ENCODE measurements at regions not wholly inside any gene's neighbourhood (a gene's known extent, or its start where the extent isn't known, plus 50 kb on each side); places are given as distances from the start of the nearest gene placed in this dataset.

DNA sequence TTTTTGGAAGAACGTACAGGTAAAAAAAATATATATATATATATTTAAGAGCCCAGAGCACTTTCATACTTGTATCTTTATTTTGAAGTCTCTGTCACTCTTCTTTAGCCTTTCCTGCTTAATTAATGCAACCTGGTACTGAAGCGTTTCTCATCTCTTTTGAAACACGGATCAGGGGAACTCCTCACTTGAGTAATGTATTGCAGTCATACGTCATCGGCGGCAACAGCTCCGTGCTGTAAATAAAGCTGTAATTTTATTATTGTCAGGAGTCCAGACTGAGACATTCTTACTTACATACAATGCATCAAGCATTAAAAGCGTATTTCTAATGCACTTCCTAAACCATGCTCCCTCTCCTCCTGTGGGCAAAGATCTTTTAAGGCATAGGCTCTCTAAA, 514.7 kb downstream of the SOX11 start:
- DNase-seq (ENCODE audit: low read depth in 4 of 6, low spot score in 6 of 6), result no peak
- Histone ChIP-seq H3K27ac (ENCODE audit: low read depth, low read length) (no peak overlapping the region), H3K27me3 (ENCODE audit: control insufficient read depth, insufficient read depth, low read length) (no peaks in the 10 kb centered on the region), H3K4me1 (ENCODE audit: control insufficient read depth, insufficient read depth, low read length) (no peaks in the 10 kb centered on the region), H3K9me3 (ENCODE audit: control insufficient read depth, insufficient read depth, low read length) (no peaks in the 10 kb centered on the region), H3K4me3 (ENCODE audit: low read depth, low read length) (no peak overlapping the region), H3K36me3 (ENCODE audit: control insufficient read depth, insufficient read depth, low read length) (no peaks in the 10 kb centered on the region)
- WGBS (ENCODE audit: insufficient coverage), result 80% methylated on average over 4 of the region's 8 CpGs

DNA sequence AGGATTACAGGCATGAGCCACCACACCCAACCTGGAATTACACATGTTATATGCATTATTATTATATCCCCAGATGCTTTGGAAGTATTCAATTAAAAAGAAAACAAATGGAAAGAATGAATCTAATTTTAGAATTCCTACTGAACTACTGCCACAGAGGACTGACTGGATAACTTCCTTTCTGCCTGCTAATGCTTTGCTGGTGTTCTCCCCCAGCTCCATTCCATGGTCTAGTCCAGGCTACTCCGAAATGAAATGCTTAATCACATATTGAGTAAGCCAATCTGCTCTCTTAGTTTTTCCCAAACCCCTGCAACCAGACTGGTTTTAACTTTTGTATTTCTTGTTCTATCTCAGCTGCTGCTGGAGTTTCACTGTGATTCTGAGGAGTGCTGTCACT, 519.1 kb downstream of the SOX11 start:
- no peaks in the 10 kb centered on the region for H3K27me3 ChIP-seq (ENCODE audit: control insufficient read depth, insufficient read depth, low read length)
- no peaks in the 10 kb centered on the region for H3K9me3 ChIP-seq (ENCODE audit: control insufficient read depth, insufficient read depth, low read length)
- WGBS (ENCODE audit: insufficient coverage), result 88% methylated on average over 1 of the region's 1 CpG
- no peaks in the 10 kb centered on the region for H3K36me3 ChIP-seq (ENCODE audit: control insufficient read depth, insufficient read depth, low read length)
- no peaks in the 10 kb centered on the region for H3K4me1 ChIP-seq (ENCODE audit: control insufficient read depth, insufficient read depth, low read length)
- no peak overlapping the region for H3K27ac ChIP-seq (ENCODE audit: low read depth, low read length)
- H3K4me3 ChIP-seq (ENCODE audit: low read depth, low read length), result no peak overlapping the region
- no peak for DNase-seq (ENCODE audit: low read depth in 4 of 6, low spot score in 6 of 6)

DNA sequence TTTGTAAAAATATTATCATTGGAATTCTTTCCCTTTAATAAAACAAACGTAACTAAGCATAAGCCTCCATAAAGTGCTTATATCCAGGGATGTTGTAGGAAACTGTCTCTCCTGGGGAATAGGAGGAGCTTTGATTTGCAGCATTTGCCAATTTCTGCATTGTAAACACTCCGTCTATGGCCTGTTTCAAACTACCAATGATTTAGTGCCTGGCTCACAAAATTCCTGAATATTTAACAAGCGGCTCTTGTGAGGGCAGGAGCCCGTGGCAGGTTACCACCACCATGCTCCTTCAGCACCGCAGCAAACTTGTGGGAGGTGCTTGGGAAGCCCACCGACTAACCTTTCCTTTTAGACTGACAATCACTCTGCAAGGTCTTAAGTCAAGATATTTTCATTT, 520.3 kb downstream of the SOX11 start:
- no peaks in the 10 kb centered on the region for H3K4me1 ChIP-seq (ENCODE audit: control insufficient read depth, insufficient read depth, low read length)
- DNase-seq (ENCODE audit: low read depth in 4 of 6, low spot score in 6 of 6), result no peak
- no peak overlapping the region for H3K4me3 ChIP-seq (ENCODE audit: low read depth, low read length)
- no peak overlapping the region for H3K27ac ChIP-seq (ENCODE audit: low read depth, low read length)
- WGBS (ENCODE audit: insufficient coverage), result 72% methylated on average over 3 of the region's 6 CpGs
- no peaks in the 10 kb centered on the region for H3K27me3 ChIP-seq (ENCODE audit: control insufficient read depth, insufficient read depth, low read length)
- H3K9me3 ChIP-seq (ENCODE audit: control insufficient read depth, insufficient read depth, low read length), result no peaks in the 10 kb centered on the region
- H3K36me3 ChIP-seq (ENCODE audit: control insufficient read depth, insufficient read depth, low read length), result no peaks in the 10 kb centered on the region

GRCh38 chr2:6213056-6213780, 521.0 kb downstream of the SOX11 start:
- 91% methylated on average over 16 of the region's 20 CpGs for WGBS (ENCODE audit: insufficient coverage)
- Histone ChIP-seq H3K9me3 (ENCODE audit: control insufficient read depth, insufficient read depth, low read length) (no peaks in the 10 kb centered on the region), H3K27ac (ENCODE audit: low read depth, low read length) (no peak overlapping the region), H3K36me3 (ENCODE audit: control insufficient read depth, insufficient read depth, low read length) (no peaks in the 10 kb centered on the region), H3K4me1 (ENCODE audit: control insufficient read depth, insufficient read depth, low read length) (no peaks in the 10 kb centered on the region), H3K4me3 (ENCODE audit: low read depth, low read length) (no peak overlapping the region), H3K27me3 (ENCODE audit: control insufficient read depth, insufficient read depth, low read length) (no peaks in the 10 kb centered on the region)
- peak in 1 of 6 donors; percentile 38 for DNase-seq (ENCODE audit: low read depth in 4 of 6, low spot score in 6 of 6)

DNA sequence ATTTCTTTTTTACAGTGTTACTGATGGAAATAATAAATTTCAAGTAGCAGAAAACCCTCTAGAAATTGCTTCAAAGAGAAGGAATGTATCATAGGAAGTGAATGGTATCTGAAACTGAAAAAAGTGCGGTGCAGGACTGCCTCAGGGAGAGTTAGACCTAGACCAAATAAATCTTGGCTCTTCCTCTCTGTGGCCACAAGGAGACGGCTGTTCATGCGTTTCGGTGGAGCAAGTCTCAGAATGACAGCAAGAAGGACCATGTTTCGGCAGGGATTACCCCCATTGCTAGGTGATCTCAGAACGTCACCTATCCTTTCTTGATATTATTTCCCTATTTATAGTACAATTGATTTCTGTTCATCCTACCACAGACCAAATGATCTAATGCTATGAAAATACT, 522.3 kb downstream of the SOX11 start:
- Histone ChIP-seq H3K4me1 (ENCODE audit: control insufficient read depth, insufficient read depth, low read length) (no peaks in the 10 kb centered on the region), H3K36me3 (ENCODE audit: control insufficient read depth, insufficient read depth, low read length) (no peaks in the 10 kb centered on the region), H3K27ac (ENCODE audit: low read depth, low read length) (no peak overlapping the region), H3K27me3 (ENCODE audit: control insufficient read depth, insufficient read depth, low read length) (no peaks in the 10 kb centered on the region), H3K9me3 (ENCODE audit: control insufficient read depth, insufficient read depth, low read length) (no peaks in the 10 kb centered on the region), H3K4me3 (ENCODE audit: low read depth, low read length) (no peak overlapping the region)
- 75% methylated on average over 4 of the region's 6 CpGs for WGBS (ENCODE audit: insufficient coverage)
- DNase-seq (ENCODE audit: low read depth in 4 of 6, low spot score in 6 of 6), result no peak

- H3K4me3 ChIP-seq (ENCODE audit: low read depth, low read length), result no peak overlapping the region
- no peaks in the 10 kb centered on the region for H3K9me3 ChIP-seq (ENCODE audit: control insufficient read depth, insufficient read depth, low read length)
- no peak overlapping the region for H3K27ac ChIP-seq (ENCODE audit: low read depth, low read length)
- no peak for DNase-seq (ENCODE audit: low read depth in 4 of 6, low spot score in 6 of 6)
- no CpG with 5 or more reads among the region's 2 CpGs for WGBS (ENCODE audit: insufficient coverage)
- H3K4me1 ChIP-seq (ENCODE audit: control insufficient read depth, insufficient read depth, low read length), result no peaks in the 10 kb centered on the region
- no peaks in the 10 kb centered on the region for H3K36me3 ChIP-seq (ENCODE audit: control insufficient read depth, insufficient read depth, low read length)
- no peaks in the 10 kb centered on the region for H3K27me3 ChIP-seq (ENCODE audit: control insufficient read depth, insufficient read depth, low read length)
Measured at GRCh38 chr2:6215053-6215452, 522.9 kb downstream of the SOX11 start.

DNA sequence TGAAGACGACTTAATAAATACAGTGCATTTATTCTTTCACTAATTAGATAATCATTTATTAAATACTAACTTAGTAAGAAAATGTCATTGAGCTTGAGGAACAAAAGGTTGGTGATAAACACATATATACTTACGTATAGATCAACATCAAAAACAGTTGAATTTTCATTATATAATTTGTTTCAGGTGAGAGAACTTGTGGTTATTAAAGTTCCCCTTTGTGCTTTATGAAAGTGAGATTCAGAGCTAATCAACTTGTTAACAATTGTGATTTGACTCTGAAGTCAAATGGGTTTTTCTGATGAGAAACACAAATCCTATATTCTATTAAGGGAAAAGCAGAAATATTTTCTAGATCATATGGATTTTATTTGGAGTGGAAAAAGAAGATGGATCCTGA, 524.0 kb downstream of the SOX11 start:
- no peaks in the 10 kb centered on the region for H3K36me3 ChIP-seq (ENCODE audit: control insufficient read depth, insufficient read depth, low read length)
- no peaks in the 10 kb centered on the region for H3K27me3 ChIP-seq (ENCODE audit: control insufficient read depth, insufficient read depth, low read length)
- DNase-seq (ENCODE audit: low read depth in 4 of 6, low spot score in 6 of 6), result no peak
- no peak overlapping the region for H3K27ac ChIP-seq (ENCODE audit: low read depth, low read length)
- no peaks in the 10 kb centered on the region for H3K4me1 ChIP-seq (ENCODE audit: control insufficient read depth, insufficient read depth, low read length)
- WGBS (ENCODE audit: insufficient coverage), result no CpG with 5 or more reads among the region's 2 CpGs
- no peak overlapping the region for H3K4me3 ChIP-seq (ENCODE audit: low read depth, low read length)
- no peaks in the 10 kb centered on the region for H3K9me3 ChIP-seq (ENCODE audit: control insufficient read depth, insufficient read depth, low read length)

GRCh38 chr2:6218926-6219325, 526.7 kb downstream of the SOX11 start:
- Histone ChIP-seq H3K4me3 (ENCODE audit: low read depth, low read length) (no peak overlapping the region), H3K9me3 (ENCODE audit: control insufficient read depth, insufficient read depth, low read length) (no peaks in the 10 kb centered on the region), H3K4me1 (ENCODE audit: control insufficient read depth, insufficient read depth, low read length) (no peaks in the 10 kb centered on the region), H3K27ac (ENCODE audit: low read depth, low read length) (no peak overlapping the region), H3K36me3 (ENCODE audit: control insufficient read depth, insufficient read depth, low read length) (no peaks in the 10 kb centered on the region), H3K27me3 (ENCODE audit: control insufficient read depth, insufficient read depth, low read length) (no peaks in the 10 kb centered on the region)
- DNase-seq (ENCODE audit: low read depth in 4 of 6, low spot score in 6 of 6), result no peak
- 71% methylated on average over 1 of the region's 4 CpGs for WGBS (ENCODE audit: insufficient coverage)

- Histone ChIP-seq H3K4me1 (ENCODE audit: control insufficient read depth, insufficient read depth, low read length) (no peaks in the 10 kb centered on the region), H3K36me3 (ENCODE audit: control insufficient read depth, insufficient read depth, low read length) (no peaks in the 10 kb centered on the region), H3K9me3 (ENCODE audit: control insufficient read depth, insufficient read depth, low read length) (no peaks in the 10 kb centered on the region), H3K27me3 (ENCODE audit: control insufficient read depth, insufficient read depth, low read length) (no peaks in the 10 kb centered on the region), H3K27ac (ENCODE audit: low read depth, low read length) (no peak overlapping the region), H3K4me3 (ENCODE audit: low read depth, low read length) (no peak overlapping the region)
- WGBS (ENCODE audit: insufficient coverage), result 100% methylated on average over 2 of the region's 4 CpGs
- no peak for DNase-seq (ENCODE audit: low read depth in 4 of 6, low spot score in 6 of 6)
Measured at GRCh38 chr2:6219906-6220305, 527.7 kb downstream of the SOX11 start.

DNA sequence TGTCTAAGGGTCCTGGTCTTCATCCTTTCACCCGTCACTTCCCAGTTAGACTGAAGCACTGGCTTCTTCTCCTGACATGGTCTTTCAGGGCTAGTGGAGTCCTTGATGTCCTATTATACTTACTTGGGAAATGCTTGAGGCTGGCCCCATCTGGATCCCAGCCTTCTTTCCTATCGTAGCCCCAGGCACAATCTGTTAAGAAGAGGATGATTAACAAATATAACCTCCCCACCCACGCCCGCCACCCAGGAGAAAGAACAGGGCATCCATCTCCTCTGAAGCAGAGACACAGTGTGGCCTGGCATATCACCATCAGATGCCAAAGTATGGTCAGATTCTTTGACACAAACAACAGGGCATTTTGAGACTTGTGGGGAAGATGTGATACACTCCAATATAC, 530.1 kb downstream of the SOX11 start:
- no peak overlapping the region for H3K27ac ChIP-seq (ENCODE audit: low read depth, low read length)
- no peak for DNase-seq (ENCODE audit: low read depth in 4 of 6, low spot score in 6 of 6)
- H3K4me3 ChIP-seq (ENCODE audit: low read depth, low read length), result no peak overlapping the region
- WGBS (ENCODE audit: insufficient coverage), result no CpG with 5 or more reads among the region's 4 CpGs
- H3K4me1 ChIP-seq (ENCODE audit: control insufficient read depth, insufficient read depth, low read length), result no peaks in the 10 kb centered on the region
- H3K9me3 ChIP-seq (ENCODE audit: control insufficient read depth, insufficient read depth, low read length), result no peaks in the 10 kb centered on the region
- H3K27me3 ChIP-seq (ENCODE audit: control insufficient read depth, insufficient read depth, low read length), result no peaks in the 10 kb centered on the region
- H3K36me3 ChIP-seq (ENCODE audit: control insufficient read depth, insufficient read depth, low read length), result no peaks in the 10 kb centered on the region

Measured in spinal cord (tissue), 9 donors.